Ishikawa (cell line): ENCODE measurements at regions not wholly inside any gene's neighbourhood (a gene's known extent, or its start where the extent isn't known, plus 50 kb on each side); places are given as distances from the start of the nearest gene placed in this dataset.

ENCODE experiments used
- CEBPB ChIP-seq: IDR thresholded peaks from 2 replicates; pipeline ENCODE4 v1.6.1; 2012
- EGR1 ChIP-seq: IDR thresholded peaks from 2 replicates; pipeline ENCODE4 v1.6.1; 2012
- EP300 ChIP-seq: IDR thresholded peaks from 2 replicates; pipeline ENCODE4 v1.6.1; 2012; ENCODE audit warnings: borderline replicate concordance
- FOXM1 ChIP-seq: IDR thresholded peaks from 2 replicates; pipeline ENCODE4 v1.6.1; 2012; ENCODE audit warnings: low read depth, borderline replicate concordance
- NFIC ChIP-seq: IDR thresholded peaks from 2 replicates; pipeline ENCODE4 v1.6.1; 2012
- TAF1 ChIP-seq: IDR thresholded peaks from 2 replicates; pipeline ENCODE4 v1.6.1; 2012; ENCODE audit warnings: low read depth, mild to moderate bottlenecking
- TCF12 ChIP-seq: IDR thresholded peaks from 2 replicates; pipeline ENCODE4 v1.6.1; 2012; ENCODE audit warnings: low read depth
- YY1 ChIP-seq: IDR thresholded peaks from 2 replicates; pipeline ENCODE4 v1.6.1; 2012; ENCODE audit warnings: low read depth

- TF ChIP-seq FOXM1: no peak
- TF ChIP-seq YY1: no peak
- TF ChIP-seq EP300: no peak
- no peak for TF ChIP-seq TAF1
- no peak for TF ChIP-seq NFIC
- no peak for TF ChIP-seq CEBPB
- no peak for TF ChIP-seq EGR1
- no peak for TF ChIP-seq TCF12
Observed at GRCh38 chr2:21773168-21773567, 649.4 kb downstream of the TDRD15 start.
